ENCODE measurements at regions not wholly inside any gene's neighbourhood (a gene's known extent, or its start where the extent isn't known, plus 50 kb on each side); places are given as distances from the start of the nearest gene placed in this dataset.

GRCh38 chr20:61092251-61092650 lies 159.8 kb upstream of the CDH4 start:
- TF ChIP-seq CTCF (conservative IDR thresholded peaks at IDR 0.05; ENCODE audit: low read depth, low read length) (no peak), EZH2 (IDR thresholded peaks at IDR 0.05; ENCODE audit: low read length, unreplicated experiment) (no peak), EZH2phosphoT487 (IDR thresholded peaks at IDR 0.05; ENCODE audit: borderline replicate concordance, low read length) (no peak)
